ENCODE measurements at regions not wholly inside any gene's neighbourhood (a gene's known extent, or its start where the extent isn't known, plus 50 kb on each side); places are given as distances from the start of the nearest gene placed in this dataset.

DNA sequence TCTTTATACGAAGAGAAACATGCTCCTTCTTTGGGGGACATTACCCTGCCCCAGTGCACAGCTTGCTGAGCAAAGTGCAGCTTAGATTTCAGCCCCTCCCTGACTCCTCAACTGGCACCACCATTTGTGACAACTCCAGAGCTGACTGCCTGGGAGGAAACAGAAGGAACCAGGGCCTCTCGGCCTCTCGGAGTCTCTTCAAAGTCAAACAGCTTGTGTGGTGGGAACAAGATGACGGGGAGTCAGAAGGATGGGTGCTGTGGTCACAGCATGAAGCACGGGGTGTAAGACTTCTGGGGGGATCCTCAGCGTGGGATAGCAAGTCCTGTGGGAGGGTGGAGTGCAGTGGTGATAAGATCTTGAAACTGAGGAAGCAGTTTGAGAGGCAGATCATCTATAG, 123.5 kb upstream of the BCL2L14 start:
- ChIA-PET POLR2A (no interaction called here), CTCF (no interaction called here)
- H3K36me3 ChIP-seq (replicated peaks in 1 of 2; ENCODE audit: control insufficient read depth in 1 of 2, insufficient read depth in 2 of 2, low read length in 1 of 2), result no peaks in the 10 kb centered on the region
- H3K27me3 ChIP-seq (ENCODE audit: insufficient read depth), result peaks cover 27% of the 10 kb centered on the region; the same call in 1 of the 2 replicates
- H3K9ac ChIP-seq, result no peak overlapping the region
- no peak overlapping the region for H3K4me3 ChIP-seq (ENCODE audit: low read depth in 2 of 2, low read length in 1 of 2)
- H3K79me2 ChIP-seq (ENCODE audit: insufficient read depth), result no peaks in the 10 kb centered on the region
- no peak for DNase-seq
- no peak overlapping the region for H2AFZ ChIP-seq (ENCODE audit: low read depth)
- H3K27ac ChIP-seq (ENCODE audit: low read depth in 2 of 2, low read length in 1 of 2), result no peak overlapping the region
- H3K9me3 ChIP-seq, result no peaks in the 10 kb centered on the region
- peaks cover 0 to 6% of the 10 kb centered on the region in 2 experiments; a peak in 1 of 4 replicates for H3K4me1 ChIP-seq (ENCODE audit: control insufficient read depth in 1 of 2, insufficient read depth in 2 of 2, low read depth in 1 of 2, low read length in 1 of 2)
- H4K20me1 ChIP-seq (ENCODE audit: insufficient read depth), result no peaks in the 10 kb centered on the region
- H3K9me2 ChIP-seq, result no peaks in the 10 kb centered on the region
- no peaks in the 10 kb centered on the region for H3F3A ChIP-seq (replicated peaks; ENCODE audit: insufficient read depth)
- TF ChIP-seq EP300 (IDR thresholded peaks at IDR 0.05; ENCODE audit: borderline replicate concordance in 1 of 2, low read depth in 1 of 2, low read length in 1 of 2), result no peak
- TF ChIP-seq ELF1 (IDR thresholded peaks at IDR 0.05), result no peak
- TF ChIP-seq TEAD4 (IDR thresholded peaks at IDR 0.05; ENCODE audit: borderline replicate concordance, insufficient read depth), result no peak
- TF ChIP-seq JUND (IDR thresholded peaks at IDR 0.05), result no peak
- no peak for TF ChIP-seq RAD21 (IDR thresholded peaks at IDR 0.05; ENCODE audit: low read length)
- TF ChIP-seq MEF2A (IDR thresholded peaks at IDR 0.05; ENCODE audit: borderline replicate concordance, low read depth), result no peak
- no peak for TF ChIP-seq FOXJ3 (CRISPR knock-in tag; IDR thresholded peaks at IDR 0.05)
- TF ChIP-seq MXI1 (IDR thresholded peaks at IDR 0.05; ENCODE audit: low read depth, low read length), result no peak
- no peak for TF ChIP-seq TAF1 (IDR thresholded peaks at IDR 0.05; ENCODE audit: borderline replicate concordance, low read depth, low read length)
- no peak for TF ChIP-seq RFX5 (IDR thresholded peaks at IDR 0.05; ENCODE audit: low read length)
- TF ChIP-seq NFIC (IDR thresholded peaks at IDR 0.05; ENCODE audit: borderline replicate concordance), result no peak
- no peak for TF ChIP-seq TCF12 (IDR thresholded peaks at IDR 0.05)
- no peak for TF ChIP-seq GABPA (IDR thresholded peaks at IDR 0.05; ENCODE audit: low read depth)
- 68% methylated on average over 6 of the region's 6 CpGs for WGBS (ENCODE audit: low lambda C conversion rate)
- H3K4me2 ChIP-seq, result no peak overlapping the region

GRCh38 chr12:11949738-11950411, 120.9 kb upstream of the BCL2L14 start:
- no peaks in the 10 kb centered on the region for H3K9me2 ChIP-seq
- no peaks in the 10 kb centered on the region for H3F3A ChIP-seq (replicated peaks; ENCODE audit: insufficient read depth)
- no peak overlapping the region for H2AFZ ChIP-seq (ENCODE audit: low read depth)
- H3K9me3 ChIP-seq, result no peaks in the 10 kb centered on the region
- no peak for DNase-seq
- ChIA-PET POLR2A (interaction anchor here (1.0 kb wide), 1 partner anchor 37 kb away, joined by 3 read pairs; no protein-coding TSS in a partner anchor), CTCF (interaction anchor here (1.0 to 1.2 kb wide), 2 partner anchors 24 to 112 kb away, joined by 3 to 4 read pairs; no protein-coding TSS in a partner anchor)
- H3K4me1 ChIP-seq (ENCODE audit: control insufficient read depth in 1 of 2, insufficient read depth in 2 of 2, low read depth in 1 of 2, low read length in 1 of 2), result peaks cover 0 to 6% of the 10 kb centered on the region in 2 experiments; a peak in 1 of 4 replicates
- H3K79me2 ChIP-seq (ENCODE audit: insufficient read depth), result no peaks in the 10 kb centered on the region
- no peak for TF ChIP-seq CTCF (IDR thresholded peaks at IDR 0.05)
- TF ChIP-seq, protein P1, sequence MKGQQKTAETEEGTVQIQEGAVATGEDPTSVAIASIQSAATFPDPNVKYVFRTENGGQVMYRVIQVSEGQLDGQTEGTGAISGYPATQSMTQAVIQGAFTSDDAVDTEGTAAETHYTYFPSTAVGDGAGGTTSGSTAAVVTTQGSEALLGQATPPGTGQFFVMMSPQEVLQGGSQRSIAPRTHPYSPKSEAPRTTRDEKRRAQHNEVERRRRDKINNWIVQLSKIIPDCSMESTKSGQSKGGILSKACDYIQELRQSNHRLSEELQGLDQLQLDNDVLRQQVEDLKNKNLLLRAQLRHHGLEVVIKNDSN (IDR thresholded peaks at IDR 0.05; ENCODE audit: borderline replicate concordance, low read depth), result no peak
- no peak for TF ChIP-seq PBX3 (IDR thresholded peaks at IDR 0.05)
- TF ChIP-seq FOXJ3 (CRISPR knock-in tag; IDR thresholded peaks at IDR 0.05), result no peak
- H3K27ac ChIP-seq (ENCODE audit: low read depth in 2 of 2, low read length in 1 of 2), result no peak overlapping the region
- H3K4me2 ChIP-seq, result no peak overlapping the region
- H3K36me3 ChIP-seq (replicated peaks in 1 of 2; ENCODE audit: control insufficient read depth in 1 of 2, insufficient read depth in 2 of 2, low read length in 1 of 2), result no peaks in the 10 kb centered on the region
- no peak overlapping the region for H3K9ac ChIP-seq
- H3K4me3 ChIP-seq (ENCODE audit: low read depth in 2 of 2, low read length in 1 of 2), result no peak overlapping the region
- H3K27me3 ChIP-seq (ENCODE audit: insufficient read depth), result peaks cover 27% of the 10 kb centered on the region; the same call in 1 of the 2 replicates
- 56% methylated on average over 7 of the region's 9 CpGs for WGBS (ENCODE audit: low lambda C conversion rate)
- no peaks in the 10 kb centered on the region for H4K20me1 ChIP-seq (ENCODE audit: insufficient read depth)
